Mesenchymal stem cell (in vitro differentiated cells and primary cell): ENCODE measurements at regions not wholly inside any gene's neighbourhood (a gene's known extent, or its start where the extent isn't known, plus 50 kb on each side); places are given as distances from the start of the nearest gene placed in this dataset.
"Not testable (repeated sequence)": the region's sequence is repeated elsewhere in the genome, so short reads cannot be mapped to it uniquely, and the experiment has no call there.

Source experiments
- DNase-seq: peaks from one replicate; pipeline ENCODE4 v3.0.0-alpha.2; 2013
- H2AFZ ChIP-seq: one replicate; pipeline ENCODE4 v1.6.1; 2013; ENCODE audit warnings: low read depth, mild to moderate bottlenecking, control low read depth, inconsistent platforms, low read length, moderate library complexity
- H2AK5ac ChIP-seq: 2 replicates; pipeline ENCODE4 v1.6.1; 2013; ENCODE audit warnings: low read length, moderate library complexity, mild to moderate bottlenecking, inconsistent platforms; ENCODE audit not compliant: severe bottlenecking
- H2BK120ac ChIP-seq: one replicate; pipeline ENCODE4 v1.6.1; 2013; ENCODE audit warnings: low read depth, mild to moderate bottlenecking, inconsistent platforms, low read length, moderate library complexity
- H2BK12ac ChIP-seq, 2 experiments: one replicate each; pipeline ENCODE4 v1.6.1; 2013; ENCODE audit warnings: inconsistent platforms in 2 of 2, low read length in 2 of 2, mild to moderate bottlenecking in 2 of 2, moderate library complexity in 2 of 2, control low read depth in 1 of 2
- H2BK15ac ChIP-seq: one replicate; pipeline ENCODE4 v1.6.1; 2013; ENCODE audit warnings: mild to moderate bottlenecking, low read depth, inconsistent platforms; ENCODE audit not compliant: poor library complexity, severe bottlenecking
- H2BK5ac ChIP-seq: 2 replicates; pipeline ENCODE4 v1.6.1; 2013; ENCODE audit warnings: low read depth, mild to moderate bottlenecking, low read length, control low read depth, inconsistent platforms; ENCODE audit not compliant: poor library complexity, severe bottlenecking
- H3K14ac ChIP-seq, 2 experiments: one replicate each; pipeline ENCODE4 v1.6.1; 2013; ENCODE audit warnings: inconsistent platforms in 2 of 2, low read length in 2 of 2, control low read depth in 1 of 2, mild to moderate bottlenecking in 1 of 2, moderate library complexity in 1 of 2
- H3K18ac ChIP-seq, 2 experiments: one replicate each; pipeline ENCODE4 v1.6.1; 2013; ENCODE audit warnings: inconsistent platforms in 2 of 2, low read length in 2 of 2, control low read depth in 1 of 2, low read depth in 1 of 2, mild to moderate bottlenecking in 1 of 2
- H3K23ac ChIP-seq, 2 experiments: one replicate each; pipeline ENCODE4 v1.6.1; 2013; ENCODE audit warnings: inconsistent platforms in 2 of 2, low read length in 2 of 2, mild to moderate bottlenecking in 2 of 2, moderate library complexity in 2 of 2, control low read depth in 1 of 2
- H3K27ac ChIP-seq: 2 replicates; pipeline ENCODE4 v1.5.1; 2013; ENCODE audit warnings: mild to moderate bottlenecking, moderate library complexity, low read length, control low read depth, inconsistent platforms; ENCODE audit not compliant: poor library complexity, severe bottlenecking
- H3K27me3 ChIP-seq, 2 experiments: 2 replicates each; pipeline versions ENCODE4 v1.6.1 to v1.7.0; 2013; ENCODE audit warnings: low read length in 2 of 2, mild to moderate bottlenecking in 2 of 2, moderate library complexity in 2 of 2, control low read depth in 1 of 2, inconsistent platforms in 1 of 2; ENCODE audit not compliant: control insufficient read depth in 1 of 2, insufficient read depth in 1 of 2
- H3K36me3 ChIP-seq, 2 experiments: 2 replicates each; pipeline versions ENCODE4 v1.6.1 to v1.7.0; 2013; ENCODE audit warnings: low read length in 2 of 2, control low read depth in 1 of 2, inconsistent platforms in 1 of 2, low read depth in 1 of 2, mild to moderate bottlenecking in 1 of 2; ENCODE audit not compliant: insufficient read depth in 2 of 2, control insufficient read depth in 1 of 2
- H3K4ac ChIP-seq, 2 experiments: one replicate each; pipeline ENCODE4 v1.6.1; 2013; ENCODE audit warnings: inconsistent platforms in 2 of 2, low read length in 2 of 2, mild to moderate bottlenecking in 2 of 2, moderate library complexity in 2 of 2, control low read depth in 1 of 2, low read depth in 1 of 2
- H3K4me1 ChIP-seq: 2 replicates; pipeline ENCODE4 v1.6.1; 2013; ENCODE audit warnings: low read depth, low read length, control low read depth; ENCODE audit not compliant: control insufficient read depth, insufficient read depth
- H3K4me2 ChIP-seq: 2 replicates; pipeline ENCODE4 v1.6.1; 2013; ENCODE audit warnings: low read length, mild to moderate bottlenecking, inconsistent platforms; ENCODE audit not compliant: poor library complexity, severe bottlenecking
- H3K4me3 ChIP-seq, 2 experiments: 2 replicates each; pipeline versions ENCODE4 v1.5.1 to v1.7.0; 2013; ENCODE audit warnings: low read length in 2 of 2, mild to moderate bottlenecking in 2 of 2, control low read depth in 1 of 2, low read depth in 1 of 2; ENCODE audit not compliant: insufficient read depth in 1 of 2
- H3K79me1 ChIP-seq: replicated peaks from 2 replicates; pipeline ENCODE4 v1.6.1; 2013; ENCODE audit warnings: mild to moderate bottlenecking, control low read depth, low read length, inconsistent platforms; ENCODE audit not compliant: poor library complexity, severe bottlenecking
- H3K9ac ChIP-seq: 2 replicates; pipeline ENCODE4 v1.7.0; 2013; ENCODE audit warnings: mild to moderate bottlenecking, low read length, moderate library complexity
- H3K9me3 ChIP-seq: 2 replicates; pipeline ENCODE4 v1.7.0; 2013; ENCODE audit warnings: mild to moderate bottlenecking, low read length; ENCODE audit not compliant: control insufficient read depth
- H4K8ac ChIP-seq: one replicate; pipeline ENCODE4 v1.6.1; 2013; ENCODE audit warnings: inconsistent platforms, mild to moderate bottlenecking, low read length, moderate library complexity
- H4K91ac ChIP-seq: one replicate; pipeline ENCODE4 v1.6.1; 2013; ENCODE audit warnings: mild to moderate bottlenecking, low read length, inconsistent platforms
- WGBS: methylation state at CpG from one replicate; pipeline ENCODE4 v1.1.7; 2013; ENCODE audit warnings: mixed read lengths; 5-methylcytosine and 5-hydroxymethylcytosine counted together

- not testable (repeated sequence) for H3K14ac ChIP-seq, H3K4me3 ChIP-seq, H2BK120ac ChIP-seq, H3K4me2 ChIP-seq, H2BK12ac ChIP-seq, H3K27ac ChIP-seq, H4K8ac ChIP-seq, H3K9me3 ChIP-seq, H4K91ac ChIP-seq, H2AFZ ChIP-seq, H2BK15ac ChIP-seq, H3K18ac ChIP-seq, H3K79me1 ChIP-seq, H2AK5ac ChIP-seq, H3K4me1 ChIP-seq, H3K9ac ChIP-seq, H2BK5ac ChIP-seq, H3K4ac ChIP-seq, H3K23ac ChIP-seq, H3K36me3 ChIP-seq, DNase-seq
- 29% methylated on average over 3 of the region's 4 CpGs for WGBS
- peaks cover 0 to 15% of the 10 kb centered on the region in 2 experiments for H3K27me3 ChIP-seq
These were observed 159.7 kb downstream of the ADRA2C start for GRCh38 chr4:3925841-3926240.

DNA sequence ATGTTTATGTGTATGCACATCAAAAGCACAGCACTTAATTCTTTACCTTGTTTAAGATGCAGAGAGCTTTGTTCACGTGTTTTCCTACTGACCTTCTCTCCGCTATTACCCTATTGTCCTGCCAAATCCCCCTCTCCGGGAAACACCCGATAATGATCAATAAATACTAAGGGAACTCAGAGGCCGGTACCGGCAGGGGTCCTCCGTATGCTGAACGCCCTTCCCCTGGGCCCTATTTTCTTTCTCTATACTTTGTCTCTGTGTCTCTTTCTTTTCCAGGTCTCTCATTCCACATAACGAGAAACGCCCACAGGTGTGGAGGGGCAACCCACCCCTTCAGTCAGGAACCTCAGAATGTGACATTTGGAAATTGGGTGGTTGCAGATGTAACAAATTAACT lies 160.1 kb downstream of the ADRA2C start:
- not testable (repeated sequence) for H3K27ac ChIP-seq, H3K23ac ChIP-seq, H3K18ac ChIP-seq, H3K4ac ChIP-seq, H2BK120ac ChIP-seq, H2BK5ac ChIP-seq, H3K14ac ChIP-seq, H2AK5ac ChIP-seq, H4K8ac ChIP-seq, H3K9me3 ChIP-seq, H4K91ac ChIP-seq, H3K79me1 ChIP-seq, H3K9ac ChIP-seq, H3K36me3 ChIP-seq, H3K4me1 ChIP-seq, H3K4me2 ChIP-seq, H2BK12ac ChIP-seq, H3K4me3 ChIP-seq, H2BK15ac ChIP-seq, DNase-seq, H2AFZ ChIP-seq
- WGBS = 47% methylated on average over 8 of the region's 10 CpGs
- H3K27me3 ChIP-seq = peaks cover 0 to 15% of the 10 kb centered on the region in 2 experiments

DNA sequence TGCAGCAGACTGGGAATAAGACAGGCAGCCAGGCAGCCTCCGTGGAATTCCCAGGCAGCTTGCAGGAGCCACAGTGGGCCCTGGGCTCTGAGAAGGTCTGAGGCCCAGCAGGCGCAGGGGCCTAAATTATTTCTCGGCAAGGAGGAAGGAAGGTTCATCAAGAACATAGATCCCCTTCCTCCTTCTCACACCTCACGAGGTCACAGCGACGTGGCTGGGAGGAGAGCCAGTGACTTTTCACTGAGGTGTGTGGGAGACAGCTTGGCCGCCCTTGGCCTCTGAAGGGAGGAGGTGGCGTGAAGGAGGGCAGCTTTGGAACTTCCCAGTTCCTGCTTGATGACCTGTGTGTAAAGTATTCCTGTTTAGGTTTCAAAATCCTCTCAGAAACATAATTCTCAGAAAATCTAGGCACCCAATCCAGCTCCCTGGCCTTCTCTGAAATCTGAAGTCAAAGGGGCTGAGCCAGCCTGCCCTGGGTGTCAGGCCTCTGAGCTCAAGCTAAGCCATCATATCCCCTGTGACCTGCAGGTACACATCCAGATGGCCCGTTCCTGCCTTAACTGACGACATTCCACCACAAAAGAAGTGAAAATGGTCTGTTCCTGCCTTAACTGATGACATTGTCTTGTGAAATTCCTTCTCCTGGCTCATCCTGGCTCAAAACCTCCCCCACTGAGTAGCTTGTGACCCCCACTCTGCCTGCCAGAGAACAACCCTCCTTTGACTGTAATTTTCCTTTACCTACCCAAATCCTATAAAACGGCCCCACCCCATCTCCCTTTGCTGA lies 161.0 kb downstream of the ADRA2C start:
- H2BK120ac ChIP-seq, H2BK12ac ChIP-seq, H4K91ac ChIP-seq, H4K8ac ChIP-seq, H3K9me3 ChIP-seq, H3K36me3 ChIP-seq, H3K4ac ChIP-seq, H3K9ac ChIP-seq, H3K79me1 ChIP-seq, H3K4me1 ChIP-seq, H3K27ac ChIP-seq, H2AFZ ChIP-seq, H3K4me2 ChIP-seq, H2BK15ac ChIP-seq, DNase-seq, H2BK5ac ChIP-seq, H3K4me3 ChIP-seq, H3K18ac ChIP-seq, H2AK5ac ChIP-seq, H3K23ac ChIP-seq, H3K14ac ChIP-seq: not testable (repeated sequence)
- H3K27me3 ChIP-seq = peaks cover 0 to 15% of the 10 kb centered on the region in 2 experiments
- WGBS = 45% methylated on average over 6 of the region's 11 CpGs

GRCh38 chr4:3929431-3929830 lies 163.2 kb downstream of the ADRA2C start:
- H2AFZ ChIP-seq, H3K4me2 ChIP-seq, H3K9me3 ChIP-seq, H2BK5ac ChIP-seq, H4K8ac ChIP-seq, H3K9ac ChIP-seq, H3K79me1 ChIP-seq, H2BK120ac ChIP-seq, H3K4me3 ChIP-seq, H3K4me1 ChIP-seq, H3K27ac ChIP-seq, H3K4ac ChIP-seq, H2BK12ac ChIP-seq, H2AK5ac ChIP-seq, DNase-seq, H3K18ac ChIP-seq, H3K23ac ChIP-seq, H3K14ac ChIP-seq, H2BK15ac ChIP-seq, H3K36me3 ChIP-seq, H4K91ac ChIP-seq: not testable (repeated sequence)
- 85% methylated on average over 8 of the region's 8 CpGs for whole genome bisulfite sequencing
- peaks cover 0 to 12% of the 10 kb centered on the region in 2 experiments for H3K27me3 ChIP-seq
